HG03103 (cell line): ENCODE measurements at regions not wholly inside any gene's neighbourhood (a gene's known extent, or its start where the extent isn't known, plus 50 kb on each side); places are given as distances from the start of the nearest gene placed in this dataset.

ENCODE experiments used
- ATAC-seq: cut with Tn5 transposase; IDR thresholded peaks from one replicate; pipeline ENCODE4 v1.9.1; 2021; ENCODE audit warnings: low read depth; ENCODE audit not compliant: unreplicated experiment

DNA sequence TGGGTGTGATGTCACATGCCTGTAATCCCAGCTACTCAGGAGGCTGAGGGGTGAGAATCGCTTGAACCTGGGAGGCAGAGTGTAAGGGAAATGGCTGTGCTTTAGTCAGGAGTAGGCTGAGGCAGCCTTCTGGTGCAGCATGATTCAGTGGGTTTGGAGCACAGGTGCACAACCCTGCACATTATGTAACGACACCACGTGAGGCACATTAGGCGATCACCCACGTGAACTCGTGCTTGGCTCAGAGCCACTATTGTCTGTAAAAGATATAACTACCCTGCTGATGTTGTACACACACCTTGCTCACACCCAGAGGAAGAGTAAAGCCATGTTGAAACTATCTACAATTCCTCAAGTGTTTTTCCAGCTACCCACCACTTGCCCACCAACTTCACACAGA, 54.8 kb upstream of the ZC3H15 start:
- ATAC-seq = no peak

DNA sequence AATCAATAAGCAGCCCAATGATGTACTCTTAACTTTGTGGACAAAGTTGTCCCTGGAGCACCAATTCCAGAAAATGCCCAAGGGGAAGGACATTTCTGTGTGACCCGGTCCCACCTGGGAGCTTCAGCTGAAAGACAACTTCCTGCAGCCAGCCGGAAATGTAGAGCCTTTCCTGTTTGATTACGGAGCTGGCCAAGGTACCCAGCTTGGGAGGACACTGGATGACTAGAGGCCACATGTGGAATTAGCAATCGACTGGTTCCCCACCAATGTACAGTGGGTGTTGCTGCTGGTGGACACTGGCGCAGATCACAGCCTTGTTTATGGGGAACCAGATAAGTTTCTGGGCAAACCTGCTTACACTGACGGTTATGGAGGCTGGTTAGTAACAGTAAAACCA, 53.0 kb upstream of the ZC3H15 start:
- ATAC-seq = no peak

DNA sequence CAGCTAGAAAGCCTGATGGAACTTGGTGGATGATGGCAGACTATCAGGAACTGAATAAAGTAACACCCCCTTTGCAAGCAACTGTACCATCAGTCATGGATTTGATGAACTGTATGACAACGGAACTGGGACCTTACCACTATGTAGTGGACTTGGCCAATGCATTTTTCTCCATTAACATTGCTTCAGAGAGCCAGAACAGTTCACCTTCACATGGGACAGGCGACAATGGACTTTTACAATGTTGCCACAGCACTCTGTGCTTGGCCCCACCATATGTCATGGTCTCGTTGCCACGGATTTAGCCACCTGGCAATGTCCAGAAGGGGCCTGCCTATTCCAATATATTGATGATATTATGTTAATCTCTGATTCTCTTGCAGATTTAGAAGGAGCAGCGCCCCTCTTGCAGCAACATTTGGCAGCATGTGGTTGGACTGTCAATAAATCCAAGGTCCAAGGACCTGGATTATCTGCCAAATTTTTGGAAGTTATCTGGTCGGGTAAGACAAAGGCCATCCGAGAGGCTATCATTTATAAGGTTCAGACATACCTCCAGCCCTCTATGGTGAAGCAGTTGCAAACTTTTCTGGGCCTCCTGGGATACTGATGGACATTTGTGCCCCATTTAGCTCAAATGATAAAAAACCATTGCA, 52.2 kb upstream of the ZC3H15 start:
- ATAC-seq = no peak
